ENCODE measurements at regions not wholly inside any gene's neighbourhood (a gene's known extent, or its start where the extent isn't known, plus 50 kb on each side); places are given as distances from the start of the nearest gene placed in this dataset.
A peak's percentile ranks its signal among the peaks of the same experiment; 100 is the strongest.

DNA sequence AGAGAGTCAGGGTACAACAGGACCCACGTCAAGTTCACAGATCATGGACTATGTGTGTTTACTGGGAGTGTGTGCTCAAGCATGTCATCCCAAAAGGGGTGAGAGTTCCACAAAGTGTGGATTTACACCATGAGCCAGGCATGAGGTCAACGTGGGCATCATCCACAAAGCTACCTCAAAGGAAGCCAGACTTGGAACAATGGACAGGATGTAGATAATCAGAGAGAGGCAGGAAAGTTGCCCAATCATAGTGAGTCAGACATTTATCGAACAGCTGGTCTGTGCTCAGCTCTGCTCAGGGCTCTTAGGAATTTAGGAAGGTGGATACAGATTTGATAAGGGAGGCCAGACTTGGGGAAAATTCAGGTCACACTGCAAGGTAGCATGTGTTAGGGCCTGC, 317.2 kb upstream of the CDYL start:
- Histone ChIP-seq H3K27me3 (no peaks in the 10 kb centered on the region), H3K27ac (peak overlapping the region in 3 of 10 donors; percentile 33 to 72 (median 52)), H3K4me3 (no peak overlapping the region), H3K4me1 (peaks cover 5 to 23% (median 19%) of the 10 kb centered on the region in 9 donors), H3K9me3 (peaks cover 0 to 13% (median 0%) of the 10 kb centered on the region in 11 donors), H3K36me3 (no peaks in the 10 kb centered on the region)
- intact Hi-C loops (cut with DNase I): no loop called here
- TF ChIP-seq, protein P1, sequence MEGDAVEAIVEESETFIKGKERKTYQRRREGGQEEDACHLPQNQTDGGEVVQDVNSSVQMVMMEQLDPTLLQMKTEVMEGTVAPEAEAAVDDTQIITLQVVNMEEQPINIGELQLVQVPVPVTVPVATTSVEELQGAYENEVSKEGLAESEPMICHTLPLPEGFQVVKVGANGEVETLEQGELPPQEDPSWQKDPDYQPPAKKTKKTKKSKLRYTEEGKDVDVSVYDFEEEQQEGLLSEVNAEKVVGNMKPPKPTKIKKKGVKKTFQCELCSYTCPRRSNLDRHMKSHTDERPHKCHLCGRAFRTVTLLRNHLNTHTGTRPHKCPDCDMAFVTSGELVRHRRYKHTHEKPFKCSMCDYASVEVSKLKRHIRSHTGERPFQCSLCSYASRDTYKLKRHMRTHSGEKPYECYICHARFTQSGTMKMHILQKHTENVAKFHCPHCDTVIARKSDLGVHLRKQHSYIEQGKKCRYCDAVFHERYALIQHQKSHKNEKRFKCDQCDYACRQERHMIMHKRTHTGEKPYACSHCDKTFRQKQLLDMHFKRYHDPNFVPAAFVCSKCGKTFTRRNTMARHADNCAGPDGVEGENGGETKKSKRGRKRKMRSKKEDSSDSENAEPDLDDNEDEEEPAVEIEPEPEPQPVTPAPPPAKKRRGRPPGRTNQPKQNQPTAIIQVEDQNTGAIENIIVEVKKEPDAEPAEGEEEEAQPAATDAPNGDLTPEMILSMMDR (IDR thresholded peaks at IDR 0.05): no peak
- no peak for DNase-seq
- ATAC-seq: peak in 3 of 8 donors; percentile 28 to 64 (median 55)
- 48 to 72% methylated on average over 3 of the region's 3 CpGs for WGBS, 2 donors

DNA sequence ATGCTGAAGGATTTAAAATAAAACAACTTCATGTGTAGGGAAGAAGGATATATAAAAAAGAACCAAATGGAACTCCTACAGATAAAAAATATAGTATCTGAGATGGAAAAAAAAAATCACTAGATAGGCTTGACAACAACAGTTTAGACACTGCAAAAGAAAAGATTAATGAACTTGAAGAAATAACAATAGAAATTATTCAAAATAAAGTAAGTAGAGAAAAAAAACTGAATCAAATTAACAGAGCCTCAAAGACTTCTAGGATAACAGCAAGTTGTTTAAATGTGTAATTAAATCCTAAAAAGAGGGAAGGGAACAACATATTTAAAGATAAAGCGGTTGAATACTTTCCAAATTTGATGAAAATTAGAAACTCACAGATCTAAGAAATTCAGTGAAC, 316.3 kb upstream of the ECI2 start:
- H3K4me3 ChIP-seq: no peak overlapping the region
- H3K27ac ChIP-seq: no peak overlapping the region
- DNase-seq: no peak
- ATAC-seq: no peak
- H3K36me3 ChIP-seq: no peaks in the 10 kb centered on the region
- H3K4me1 ChIP-seq: peaks cover 0 to 9% (median 0%) of the 10 kb centered on the region in 9 donors
- TF ChIP-seq, protein P1 (IDR thresholded peaks at IDR 0.05): no peak
- no peaks in the 10 kb centered on the region for H3K27me3 ChIP-seq
- peaks cover 0 to 26% (median 9%) of the 10 kb centered on the region in 11 donors for H3K9me3 ChIP-seq
- 94 to 97% methylated on average over 1 of the region's 1 CpG for WGBS, 2 donors
- intact Hi-C loops (cut with DNase I): no loop called here

DNA sequence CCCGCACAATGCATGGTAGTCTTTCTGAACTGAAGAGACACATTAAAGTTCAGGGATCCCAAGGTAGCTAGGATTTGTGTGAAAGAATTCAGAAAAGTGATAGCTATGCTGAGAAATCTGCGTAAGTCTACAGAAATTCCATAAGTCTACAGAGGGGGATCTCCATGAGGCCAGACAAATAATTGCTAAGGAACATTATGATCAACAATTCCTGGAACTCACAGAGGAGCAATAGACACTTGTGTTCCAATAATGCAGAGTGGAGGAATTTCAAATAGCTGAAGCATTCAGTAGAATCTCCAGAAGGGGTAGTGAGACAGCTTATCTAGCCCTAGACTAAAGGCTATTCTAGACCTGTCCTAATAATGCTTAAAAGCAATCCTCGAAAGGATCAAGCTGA, 315.7 kb upstream of the ECI2 start:
- no peak overlapping the region for H3K4me3 ChIP-seq
- H3K36me3 ChIP-seq: no peaks in the 10 kb centered on the region
- H3K27ac ChIP-seq: no peak overlapping the region
- TF ChIP-seq, protein P1 (IDR thresholded peaks at IDR 0.05): no peak
- 79 to 82% methylated on average over 3 of the region's 3 CpGs for WGBS, 2 donors
- intact Hi-C loops (cut with DNase I): no loop called here
- ATAC-seq (peak in 1 of 8 donors; percentile 37), DNase-seq (no peak)
- H3K27me3 ChIP-seq: no peaks in the 10 kb centered on the region
- H3K9me3 ChIP-seq: peaks cover 0 to 20% (median 9%) of the 10 kb centered on the region in 11 donors
- peaks cover 0 to 11% (median 0%) of the 10 kb centered on the region in 9 donors for H3K4me1 ChIP-seq

DNA sequence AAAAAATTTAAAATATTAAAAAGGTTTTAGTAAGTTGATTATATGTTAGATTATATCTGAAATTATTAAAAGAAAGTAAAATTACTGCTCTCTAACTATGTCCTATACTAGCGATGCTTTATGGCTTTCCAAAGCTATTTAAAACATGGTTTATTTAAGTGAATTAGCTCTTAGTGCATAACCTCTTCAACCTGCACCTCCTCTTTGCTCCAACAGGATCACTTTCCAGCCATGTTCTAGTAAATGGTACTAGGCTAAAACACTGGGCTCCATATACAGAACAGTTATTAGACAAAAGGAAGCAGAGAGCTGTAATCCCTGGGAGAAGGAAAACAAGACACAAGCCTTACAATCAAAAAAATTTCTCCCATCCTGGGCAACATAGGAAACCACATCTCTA, 314.9 kb upstream of the ECI2 start:
- Histone ChIP-seq H3K36me3 (no peaks in the 10 kb centered on the region), H3K27ac (no peak overlapping the region), H3K4me1 (peaks cover 0 to 13% (median 0%) of the 10 kb centered on the region in 9 donors), H3K9me3 (peaks cover 0 to 15% (median 9%) of the 10 kb centered on the region in 11 donors), H3K27me3 (no peaks in the 10 kb centered on the region), H3K4me3 (no peak overlapping the region)
- DNase-seq (no peak), ATAC-seq (peak in 1 of 8 donors; percentile 44)
- 84 to 100% methylated on average over 1 of the region's 1 CpG for WGBS, 2 donors
- intact Hi-C loops (cut with DNase I): no loop called here
- TF ChIP-seq, protein P1 (IDR thresholded peaks at IDR 0.05): no peak

All from heart right ventricle (tissue), 16 donors.